ENCODE measurements at regions not wholly inside any gene's neighbourhood (a gene's known extent, or its start where the extent isn't known, plus 50 kb on each side); places are given as distances from the start of the nearest gene placed in this dataset.

DNA sequence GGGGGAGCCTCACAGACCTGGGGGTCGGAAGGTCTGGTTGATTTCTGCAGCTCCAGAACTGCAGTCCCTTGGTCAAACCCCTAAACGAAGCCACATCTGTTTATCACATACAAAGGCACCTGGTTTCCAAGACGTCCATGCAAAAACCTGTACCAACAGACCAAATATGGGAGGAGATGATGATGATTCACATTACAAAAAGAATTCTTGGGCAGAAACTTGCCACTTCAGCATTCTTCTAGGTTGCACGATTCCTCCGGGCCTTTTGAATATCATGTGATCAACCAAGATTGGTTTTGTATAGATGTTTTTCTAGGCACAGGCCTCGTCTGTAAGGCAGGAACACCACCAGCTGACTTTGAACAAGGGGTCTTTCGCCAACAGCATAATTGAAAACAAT, 466.3 kb downstream of the SOX9 start:
- no peak for TF ChIP-seq CTCF (conservative IDR thresholded peaks at IDR 0.05; ENCODE audit: low read depth, low read length)
- TF ChIP-seq EZH2 (IDR thresholded peaks at IDR 0.05; ENCODE audit: low read length, unreplicated experiment), result no peak

Data from PC-3 (cell line).